ENCODE measurements at regions not wholly inside any gene's neighbourhood (a gene's known extent, or its start where the extent isn't known, plus 50 kb on each side); places are given as distances from the start of the nearest gene placed in this dataset.

DNA sequence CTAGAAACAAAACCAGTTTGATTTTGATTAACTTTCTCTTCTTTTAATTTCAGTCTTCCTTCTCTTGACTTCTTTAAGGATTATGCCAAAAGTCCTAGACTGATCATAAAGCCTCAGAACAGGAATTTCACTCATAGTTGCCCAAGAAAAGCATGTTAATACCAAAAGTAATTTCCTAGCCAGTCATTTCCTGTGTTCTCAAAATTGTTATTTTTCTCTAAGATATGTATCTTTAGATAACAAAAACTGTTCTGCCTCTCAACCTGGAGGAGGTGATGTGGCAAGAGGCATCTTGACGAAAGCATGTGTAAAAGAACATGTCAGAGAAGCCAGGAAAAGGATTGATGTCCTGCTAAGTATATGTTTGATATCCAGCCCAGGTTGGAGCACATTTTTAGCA lies 78.0 kb upstream of the IPO9 start:
- no peak for DNase-seq

DNA sequence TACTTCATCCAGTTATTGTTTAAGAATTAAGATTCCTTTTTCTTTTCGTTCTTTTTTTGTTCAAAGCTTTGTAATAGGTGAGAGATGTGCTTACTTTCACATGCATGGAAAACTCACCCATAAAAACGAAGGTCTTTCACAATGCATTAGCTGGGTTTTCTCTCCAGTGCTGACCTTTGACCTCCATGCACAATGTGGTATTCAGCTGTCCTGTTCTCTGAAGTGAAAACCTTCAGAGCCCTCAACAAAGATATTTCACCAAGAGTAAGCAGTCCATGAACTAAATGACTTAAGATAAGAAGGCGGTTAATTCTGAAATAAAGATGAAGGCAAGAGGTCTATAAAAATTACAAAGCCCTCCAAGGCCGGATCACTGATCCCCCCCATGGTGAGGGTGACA lies 77.1 kb upstream of the IPO9 start:
- DNase-seq: no peak

- no peak for DNase-seq
These were observed 76.6 kb upstream of the IPO9 start for GRCh38 chr1:201752333-201752732.

DNA sequence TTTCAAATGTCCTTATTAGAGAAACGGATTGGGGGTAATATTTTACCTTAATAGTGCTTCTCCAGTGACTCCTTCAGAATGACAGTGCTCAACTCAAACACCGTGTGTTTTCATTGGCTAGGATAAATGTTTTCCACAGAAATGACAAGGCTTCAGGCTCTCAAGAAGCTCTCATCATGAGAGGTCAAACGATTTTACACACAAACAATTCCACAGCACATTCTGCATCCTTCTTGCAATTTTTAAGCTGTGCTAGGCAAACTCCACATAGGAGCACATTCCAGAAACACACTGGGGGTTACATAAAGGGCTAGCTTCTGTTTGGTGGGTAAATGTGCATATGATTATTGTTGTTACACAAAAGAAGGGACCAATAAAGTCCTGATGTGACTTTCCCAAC lies 75.5 kb upstream of the IPO9 start:
- no peak for DNase-seq

DNA sequence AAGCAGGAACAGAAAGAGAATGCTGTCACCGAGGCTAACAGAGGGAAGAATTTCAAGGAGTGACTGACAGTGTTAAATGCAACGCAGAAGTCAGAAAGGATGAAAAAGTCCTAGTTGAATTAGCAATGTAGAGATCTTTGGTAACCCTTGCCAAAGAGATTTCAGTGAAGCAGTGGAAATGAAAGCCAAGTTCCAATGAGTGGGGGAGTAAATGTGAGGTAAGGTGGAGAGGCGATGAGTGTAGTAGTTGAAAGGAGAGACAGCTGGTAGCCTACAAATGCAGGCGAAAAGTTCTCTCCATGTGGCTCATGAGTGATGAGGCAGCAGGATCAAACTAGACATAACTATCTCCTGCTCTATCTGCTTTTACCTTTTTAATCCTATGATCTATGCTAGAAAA lies 74.6 kb upstream of the IPO9 start:
- DNase-seq: no peak

DNA sequence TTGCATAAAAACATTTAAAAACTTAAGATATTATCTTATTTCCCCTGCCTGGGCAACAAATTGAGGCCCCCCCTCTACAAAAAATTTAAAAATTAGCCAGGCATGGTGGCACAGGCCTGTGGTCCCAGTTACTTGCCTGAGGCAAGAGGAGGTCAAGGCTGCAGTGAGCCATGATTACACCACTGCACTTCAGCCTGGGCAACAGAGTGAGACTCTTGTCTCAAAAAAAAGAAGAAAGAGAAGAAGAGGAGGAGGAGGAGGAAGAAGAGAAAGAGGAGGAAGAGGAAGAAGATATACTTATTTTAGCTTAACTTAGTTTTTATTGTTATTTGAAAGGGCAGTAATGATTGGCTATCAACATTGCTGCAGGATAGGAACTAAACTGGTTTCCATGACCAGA lies 73.8 kb upstream of the IPO9 start:
- DNase-seq: no peak

DNA sequence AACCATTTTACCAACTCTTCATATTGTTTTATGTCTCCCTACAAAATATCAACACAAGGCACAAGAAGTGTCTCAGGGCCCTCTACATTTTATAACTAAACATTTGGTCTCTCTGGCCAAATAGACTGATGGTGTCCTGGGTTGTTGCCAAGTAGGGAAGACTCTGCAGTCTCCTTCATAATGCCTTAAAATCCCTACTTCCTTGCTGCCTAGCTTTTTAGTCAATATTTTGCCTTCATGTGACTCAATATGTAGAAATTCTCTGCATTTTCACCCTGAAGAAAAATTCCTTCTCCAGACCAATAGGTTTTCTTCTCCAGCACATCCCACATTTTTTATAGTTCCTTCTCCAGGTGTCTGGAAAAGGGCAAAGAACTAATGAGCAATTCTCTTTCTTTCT lies 72.6 kb upstream of the IPO9 start:
- DNase-seq: no peak

- DNase-seq: no peak
These were observed 70.4 kb upstream of the IPO9 start for GRCh38 chr1:201758499-201759050.

DNA sequence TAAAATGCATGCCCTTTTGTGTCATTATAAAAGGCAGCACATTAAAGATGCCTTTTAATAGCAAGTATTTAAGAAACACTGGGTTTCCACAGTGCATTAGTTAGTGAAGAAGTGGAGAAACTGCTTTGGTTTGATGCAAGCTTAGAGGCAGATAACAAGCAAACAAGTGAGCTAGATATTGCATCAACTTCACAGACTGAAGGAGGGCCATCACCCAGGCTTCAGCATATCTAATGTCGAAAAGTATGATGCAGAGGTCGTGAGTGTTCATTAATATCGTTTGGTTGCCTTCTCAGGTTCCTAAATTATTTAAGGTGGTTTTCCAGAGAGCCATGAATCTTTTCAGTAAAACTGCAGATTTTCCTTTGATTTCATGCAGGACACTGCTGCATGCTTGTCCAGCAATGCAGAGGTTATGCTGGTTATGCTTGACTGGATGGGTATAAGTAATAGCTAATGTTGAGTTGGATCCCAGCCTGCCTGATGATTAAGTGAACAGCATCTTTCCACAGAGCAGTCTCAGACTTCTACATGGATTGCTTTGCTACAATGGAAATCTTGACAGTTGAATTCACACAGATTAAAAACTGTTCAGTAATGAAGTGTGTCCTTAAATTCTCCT lies 69.7 kb upstream of the IPO9 start:
- no peak for DNase-seq

GRCh38 chr1:201760516-201760915 lies 68.4 kb upstream of the IPO9 start:
- no peak for DNase-seq

DNA sequence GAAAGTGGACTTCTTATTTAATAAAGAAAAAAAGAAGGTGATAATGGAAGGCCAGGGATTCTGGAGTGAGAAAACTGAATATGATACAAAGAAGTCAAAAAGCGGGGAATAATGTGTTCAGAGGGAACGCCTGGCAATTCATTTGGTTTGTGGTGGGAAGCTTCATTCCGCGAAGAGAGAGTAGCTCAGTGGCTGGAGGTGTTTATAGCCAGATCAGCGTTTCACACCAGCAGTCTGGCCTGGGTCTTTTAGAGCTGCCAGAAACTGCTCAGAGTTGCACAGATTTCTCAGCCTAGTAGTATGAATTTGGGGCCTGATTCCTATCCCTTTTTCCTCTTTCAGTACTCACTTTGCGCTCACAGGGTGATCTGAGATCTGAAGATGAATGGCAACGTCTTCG lies 67.8 kb upstream of the IPO9 start:
- no peak for DNase-seq

- no peak for DNase-seq
These were observed 67.1 kb upstream of the IPO9 start for GRCh38 chr1:201761871-201762270.

GRCh38 chr1:201762381-201762780 lies 66.6 kb upstream of the IPO9 start:
- no peak for DNase-seq

- no peak for DNase-seq
These were observed 65.4 kb upstream of the IPO9 start for GRCh38 chr1:201763455-201764140.

- no peak for DNase-seq
These were observed 64.8 kb upstream of the IPO9 start for GRCh38 chr1:201764166-201764565.

DNA sequence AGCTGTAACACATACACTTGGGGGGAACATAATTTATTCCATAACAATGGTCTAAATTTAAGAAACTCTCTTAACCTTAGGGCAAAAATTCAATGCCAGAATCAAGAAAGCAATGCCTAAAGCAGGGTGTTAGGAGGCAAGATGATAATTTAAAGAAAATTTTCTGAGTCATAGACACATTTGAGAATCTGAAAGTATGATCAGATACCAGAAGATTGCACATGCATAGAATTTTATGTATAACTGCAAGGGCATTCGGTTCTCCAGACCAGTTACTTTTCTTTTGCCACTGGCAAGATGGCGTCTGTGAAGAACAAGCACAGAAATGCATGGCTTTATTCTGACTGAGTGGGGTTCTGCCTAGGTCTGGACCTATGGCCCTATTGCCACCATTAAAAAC lies 64.4 kb upstream of the IPO9 start:
- no peak for DNase-seq

- DNase-seq: no peak
These were observed 62.7 kb upstream of the IPO9 start for GRCh38 chr1:201766131-201766866.

DNA sequence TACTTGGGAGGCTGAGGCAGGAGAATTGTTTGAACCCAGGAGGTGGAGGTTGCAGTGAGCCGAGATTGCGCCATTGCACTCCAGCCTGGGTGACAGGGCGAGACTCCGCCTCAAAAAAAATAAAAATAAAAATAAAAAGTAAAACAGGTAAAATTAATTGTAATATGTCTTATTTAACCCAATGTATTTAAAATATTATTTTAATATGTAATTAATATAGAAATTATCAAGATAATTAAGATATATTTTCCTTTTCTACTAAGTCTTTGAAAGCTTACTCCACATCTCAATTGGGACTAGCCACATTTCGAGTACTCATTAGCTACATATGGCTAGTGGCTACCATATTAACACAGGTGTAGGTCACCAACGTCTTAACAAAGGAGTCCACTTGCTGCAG lies 61.6 kb upstream of the IPO9 start:
- no peak for DNase-seq

DNA sequence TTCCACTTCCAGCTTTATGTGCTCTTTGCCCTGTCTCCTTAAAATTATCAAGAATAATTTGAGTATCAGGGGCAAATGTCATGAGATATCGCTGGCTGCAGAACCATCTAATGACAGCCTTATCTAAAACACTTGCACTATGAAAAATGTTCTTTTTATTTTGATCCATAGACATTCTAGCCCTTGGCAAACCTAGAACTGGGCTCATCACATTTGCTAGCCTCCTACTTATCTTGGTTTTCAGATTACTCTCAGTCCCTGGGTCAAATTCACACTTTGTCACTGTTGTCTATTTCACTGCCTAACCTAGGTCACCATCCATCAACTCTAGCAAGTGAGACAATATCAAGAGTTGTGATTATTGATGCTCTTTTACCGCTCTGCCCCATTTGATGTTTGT lies 59.9 kb upstream of the IPO9 start:
- no peak for DNase-seq

DNA sequence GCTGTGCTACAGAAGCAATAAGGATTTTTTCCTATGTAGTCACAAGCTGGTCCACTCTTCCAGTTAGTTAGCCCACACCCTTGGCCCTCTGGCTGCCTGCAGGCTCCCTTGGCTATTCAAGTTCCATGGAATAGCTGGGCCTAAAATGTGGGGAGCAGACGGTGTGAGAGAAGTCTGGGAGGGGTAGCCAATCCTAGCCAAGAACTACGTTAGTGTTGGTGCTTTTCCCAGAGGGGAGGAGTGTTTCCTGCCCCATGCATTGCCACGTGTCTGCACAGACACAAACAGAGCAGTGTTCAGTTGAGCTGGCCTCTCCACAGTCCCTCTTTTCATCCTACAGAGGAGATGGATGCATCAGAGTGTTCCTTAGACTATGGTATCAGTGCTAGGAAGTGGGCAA lies 59.0 kb upstream of the IPO9 start:
- DNase-seq: no peak

- no peak for DNase-seq
These were observed 57.5 kb upstream of the IPO9 start for GRCh38 chr1:201771466-201771865.

GRCh38 chr1:201772178-201772577 lies 56.8 kb upstream of the IPO9 start:
- no peak for DNase-seq

GRCh38 chr1:201773764-201774163 lies 55.2 kb upstream of the IPO9 start:
- DNase-seq: no peak
